Astrocyte of the spinal cord (primary cell): ENCODE measurements at regions not wholly inside any gene's neighbourhood (a gene's known extent, or its start where the extent isn't known, plus 50 kb on each side); places are given as distances from the start of the nearest gene placed in this dataset.

Experiments used
- DNase-seq: peaks from one replicate; pipeline ENCODE4 v3.0.0; 2011; ENCODE audit warnings: low read depth, low spot score
- H3K4me3 ChIP-seq: 2 replicates; pipeline ENCODE4 v1.5.1; 2011; ENCODE audit warnings: low read depth, mild to moderate bottlenecking, low read length, moderate library complexity
- in situ Hi-C: cut with HindIII; loops from 2 replicates; pipeline ENCODE4 v1.10.0; 2017; ENCODE audit warnings: low sequenced_read_pairs
- TF ChIP-seq, protein P1 (sequence below): IDR thresholded peaks from 2 replicates; pipeline ENCODE4 v1.5.1; 2012; ENCODE audit warnings: low read depth, mild to moderate bottlenecking, low read length, inconsistent platforms

DNA sequence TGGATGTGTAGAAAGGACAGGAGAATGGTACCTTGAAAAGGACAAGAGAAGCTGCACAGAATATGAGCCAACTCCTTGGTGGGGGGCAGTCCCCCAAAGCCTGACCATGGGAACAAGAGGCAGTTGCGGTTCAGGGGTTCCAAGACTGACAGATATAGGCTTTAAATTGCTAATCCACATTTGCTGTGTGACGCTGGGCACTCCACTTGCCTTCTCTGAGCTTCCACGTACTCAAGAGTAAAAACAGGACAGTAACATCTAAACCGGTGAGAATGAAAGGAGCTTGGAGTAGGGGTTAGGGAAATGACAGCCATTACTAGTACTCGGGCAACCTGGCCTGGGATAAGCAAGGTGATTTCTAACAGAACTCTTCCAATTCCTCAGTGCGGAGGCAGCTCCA is 57.9 kb upstream of the LRFN2 start:
- DNase-seq: no peak
- H3K4me3 ChIP-seq: no peak overlapping the region
- TF ChIP-seq, protein P1, sequence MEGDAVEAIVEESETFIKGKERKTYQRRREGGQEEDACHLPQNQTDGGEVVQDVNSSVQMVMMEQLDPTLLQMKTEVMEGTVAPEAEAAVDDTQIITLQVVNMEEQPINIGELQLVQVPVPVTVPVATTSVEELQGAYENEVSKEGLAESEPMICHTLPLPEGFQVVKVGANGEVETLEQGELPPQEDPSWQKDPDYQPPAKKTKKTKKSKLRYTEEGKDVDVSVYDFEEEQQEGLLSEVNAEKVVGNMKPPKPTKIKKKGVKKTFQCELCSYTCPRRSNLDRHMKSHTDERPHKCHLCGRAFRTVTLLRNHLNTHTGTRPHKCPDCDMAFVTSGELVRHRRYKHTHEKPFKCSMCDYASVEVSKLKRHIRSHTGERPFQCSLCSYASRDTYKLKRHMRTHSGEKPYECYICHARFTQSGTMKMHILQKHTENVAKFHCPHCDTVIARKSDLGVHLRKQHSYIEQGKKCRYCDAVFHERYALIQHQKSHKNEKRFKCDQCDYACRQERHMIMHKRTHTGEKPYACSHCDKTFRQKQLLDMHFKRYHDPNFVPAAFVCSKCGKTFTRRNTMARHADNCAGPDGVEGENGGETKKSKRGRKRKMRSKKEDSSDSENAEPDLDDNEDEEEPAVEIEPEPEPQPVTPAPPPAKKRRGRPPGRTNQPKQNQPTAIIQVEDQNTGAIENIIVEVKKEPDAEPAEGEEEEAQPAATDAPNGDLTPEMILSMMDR: no peak
- in situ Hi-C loops: no loop called here

DNA sequence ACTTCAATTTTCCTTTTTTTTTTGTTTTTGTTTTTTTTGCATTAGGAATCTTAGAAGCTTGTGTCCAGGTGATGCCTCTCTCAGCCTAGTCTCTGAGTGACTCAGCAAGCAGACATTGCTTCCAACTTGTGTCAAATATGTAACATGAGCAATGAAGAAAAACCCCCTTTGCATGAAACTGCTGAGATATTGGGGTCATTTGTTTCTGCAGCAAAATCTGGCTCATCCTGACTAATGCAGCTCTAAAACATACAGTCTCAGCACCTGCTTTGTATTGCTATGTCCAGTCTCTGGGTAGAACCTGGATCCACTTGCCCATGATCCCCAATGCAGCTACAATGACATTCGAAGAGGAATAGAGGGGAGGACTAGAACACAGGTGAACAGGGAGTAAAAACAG is 55.7 kb upstream of the LRFN2 start:
- DNase-seq: no peak
- in situ Hi-C loops: no loop called here
- H3K4me3 ChIP-seq: no peak overlapping the region
- TF ChIP-seq, protein P1: no peak

DNA sequence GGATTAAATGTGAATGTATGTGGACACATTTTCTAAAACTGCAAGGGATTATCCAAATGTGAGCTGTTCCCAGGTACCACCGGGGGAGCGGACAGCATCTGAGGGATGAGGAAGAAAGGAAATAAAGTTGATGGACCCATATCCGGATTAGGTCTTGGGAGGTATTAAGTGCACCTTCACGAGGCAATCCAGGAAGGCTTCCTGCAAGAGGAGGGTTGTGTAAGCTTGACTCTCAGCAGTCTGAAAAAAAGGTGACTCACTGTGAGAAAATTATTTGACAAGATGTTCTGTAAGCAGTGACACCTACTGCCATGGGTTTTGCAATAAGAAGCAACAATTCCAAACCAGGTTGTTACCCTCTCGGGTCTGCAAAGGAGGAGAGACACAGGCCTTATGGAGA is 55.0 kb upstream of the LRFN2 start:
- TF ChIP-seq, protein P1: no peak
- H3K4me3 ChIP-seq: no peak overlapping the region
- DNase-seq: no peak
- in situ Hi-C loops: no loop called here

DNA sequence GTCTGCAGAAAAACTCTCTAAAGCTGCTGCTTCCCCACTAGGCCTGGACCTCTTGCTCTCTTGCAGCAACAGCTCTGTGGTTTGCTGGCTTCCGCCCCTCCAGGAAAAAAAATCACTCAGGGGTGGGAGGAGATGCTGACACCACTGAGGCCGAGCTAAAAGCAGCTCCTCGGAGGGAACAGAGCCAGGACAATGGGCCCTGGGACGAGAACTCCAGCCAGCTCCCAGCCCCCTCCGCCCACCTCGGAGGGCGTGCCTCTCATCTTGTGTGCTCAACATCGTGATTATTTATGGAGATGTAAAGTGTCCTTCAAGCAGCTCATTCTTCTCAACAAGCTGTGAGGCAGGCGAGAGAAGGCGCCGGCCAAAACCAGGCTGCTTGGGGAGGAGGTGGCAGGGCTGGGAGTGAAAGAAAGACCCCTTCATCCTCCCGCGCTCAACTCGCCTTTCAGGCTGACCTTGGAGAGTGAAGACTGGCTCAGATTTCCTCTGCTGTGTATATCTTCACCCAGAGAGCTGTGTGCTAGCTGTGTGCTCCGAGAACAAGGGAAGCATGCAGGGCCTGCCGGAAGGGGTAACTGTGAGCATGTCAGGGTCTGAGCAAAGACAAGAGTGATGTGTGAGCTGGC is 53.5 kb upstream of the LRFN2 start:
- TF ChIP-seq, protein P1: no peak
- no peak overlapping the region for H3K4me3 ChIP-seq
- DNase-seq: no peak
- in situ Hi-C loops: no loop called here
